Liver (tissue), 8 donors: ENCODE measurements at regions not wholly inside any gene's neighbourhood (a gene's known extent, or its start where the extent isn't known, plus 50 kb on each side); places are given as distances from the start of the nearest gene placed in this dataset.

Experiments
- DNase-seq: peaks from one replicate; pipeline ENCODE4 v3.0.0-alpha.2; 2017; ENCODE audit warnings: low spot score
- H3K27ac ChIP-seq, 2 donors: one replicate each; pipeline ENCODE4 v1.7.0; 2013; ENCODE audit warnings: inconsistent platforms in 2 of 2, low read length in 2 of 2, control low read depth in 1 of 2, low read depth in 1 of 2, mild to moderate bottlenecking in 1 of 2
- H3K27me3 ChIP-seq, 4 donors: one replicate each; pipeline versions ENCODE4 v1.6.1 to v1.7.0; 2013; ENCODE audit warnings: low read length in 3 of 4, inconsistent platforms in 1 of 4, mild to moderate bottlenecking in 1 of 4, moderate library complexity in 1 of 4; ENCODE audit not compliant: control insufficient read depth in 4 of 4, insufficient read depth in 4 of 4
- H3K36me3 ChIP-seq, 4 donors: one replicate each; pipeline versions ENCODE4 v1.6.1 to v1.7.0; 2013; ENCODE audit warnings: low read length in 3 of 4, mild to moderate bottlenecking in 3 of 4, low read depth in 1 of 4, moderate library complexity in 1 of 4; ENCODE audit not compliant: control insufficient read depth in 4 of 4, insufficient read depth in 3 of 4
- H3K4me1 ChIP-seq, 4 donors: one replicate each; pipeline versions ENCODE4 v1.6.1 to v1.7.0; 2013; ENCODE audit warnings: low read length in 3 of 4, mild to moderate bottlenecking in 3 of 4, moderate library complexity in 1 of 4; ENCODE audit not compliant: control insufficient read depth in 4 of 4, insufficient read depth in 4 of 4
- H3K4me3 ChIP-seq, 3 donors: one replicate each; pipeline versions ENCODE4 v1.6.1 to v1.7.0; 2013; ENCODE audit warnings: low read length in 3 of 3, control low read depth in 1 of 3, low read depth in 1 of 3, mild to moderate bottlenecking in 1 of 3
- H3K9ac ChIP-seq, 2 donors: one replicate each; pipeline ENCODE4 v1.7.0; 2013; ENCODE audit warnings: low read length in 2 of 2, mild to moderate bottlenecking in 2 of 2, moderate library complexity in 2 of 2, control low read depth in 1 of 2, low read depth in 1 of 2
- H3K9me3 ChIP-seq, 4 donors: one replicate each; pipeline versions ENCODE4 v1.6.1 to v1.7.0; 2013; ENCODE audit warnings: low read length in 3 of 4; ENCODE audit not compliant: control insufficient read depth in 4 of 4
- EGR1 ChIP-seq, 2 donors: IDR thresholded peaks; 2 replicates each; pipeline ENCODE4 v1.6.1; 2016 to 2018; ENCODE audit warnings: antibody characterized with exemption in 2 of 2, low read depth in 2 of 2
- FOXA1 ChIP-seq: IDR thresholded peaks from 2 replicates; pipeline ENCODE4 v1.6.1; 2016; ENCODE audit warnings: antibody characterized with exemption
- FOXA2 ChIP-seq: IDR thresholded peaks from 2 replicates; pipeline ENCODE4 v1.6.1; 2016; ENCODE audit warnings: antibody characterized with exemption
- HNF4A ChIP-seq, 2 donors: conservative IDR thresholded peaks; 2 replicates each; pipeline ENCODE4 v1.6.1; 2016; ENCODE audit warnings: antibody characterized with exemption in 2 of 2, mild to moderate bottlenecking in 2 of 2
- HNF4G ChIP-seq: IDR thresholded peaks from 2 replicates; pipeline ENCODE4 v1.6.1; 2016; ENCODE audit warnings: antibody characterized with exemption
- JUND ChIP-seq, 2 donors: IDR thresholded peaks; 2 replicates each; pipeline ENCODE4 v1.6.1; 2016; ENCODE audit warnings: antibody characterized with exemption in 2 of 2
- RAD21 ChIP-seq, 2 donors: IDR thresholded peaks; 2 replicates each; pipeline ENCODE4 v1.6.1; 2016; ENCODE audit warnings: antibody characterized with exemption in 2 of 2, mild to moderate bottlenecking in 2 of 2
- RXRA ChIP-seq, 2 donors: IDR thresholded peaks; 2 replicates each; pipeline ENCODE4 v1.6.1; 2017 to 2018; ENCODE audit warnings: antibody characterized with exemption in 2 of 2, mild to moderate bottlenecking in 1 of 2
- TAF1 ChIP-seq: conservative IDR thresholded peaks from 2 replicates; pipeline ENCODE4 v1.6.1; 2016; ENCODE audit warnings: antibody characterized with exemption, mild to moderate bottlenecking
- YY1 ChIP-seq: IDR thresholded peaks from 2 replicates; pipeline ENCODE4 v1.6.1; 2016; ENCODE audit warnings: antibody characterized with exemption, mild to moderate bottlenecking
- WGBS: extraction: QIAGEN DNeasy Blood & Tissue Kit; methylation state at CpG from one replicate; pipeline ENCODE4 v1.1.7; 2013; 5-methylcytosine and 5-hydroxymethylcytosine counted together
- TF ChIP-seq, protein P1 (sequence below): IDR thresholded peaks from 2 replicates; pipeline ENCODE4 v1.6.1; 2016; ENCODE audit warnings: antibody characterized with exemption
- TF ChIP-seq, protein P2 (sequence below): fragments of 150-350 bp; IDR thresholded peaks from 2 replicates; pipeline ENCODE4 v1.5.1; 2017; ENCODE audit warnings: improper control_type of control experiment, low read depth, low read length; ENCODE audit not compliant: missing input control
- TF ChIP-seq, protein P3 (sequence below): IDR thresholded peaks from 2 replicates; pipeline ENCODE4 v1.6.1; 2016; ENCODE audit warnings: antibody characterized with exemption
- TF ChIP-seq, protein P4 (sequence below): IDR thresholded peaks from 2 replicates; pipeline ENCODE4 v1.6.1; 2016; ENCODE audit warnings: antibody characterized with exemption, mild to moderate bottlenecking
- TF ChIP-seq, protein P5 (sequence below): IDR thresholded peaks from 2 replicates; pipeline ENCODE4 v1.6.1; 2016; ENCODE audit warnings: antibody characterized with exemption
- donor health status: healthy.
- donor health status: healthy.
- donor health status: healthy.
- donor health status: healthy.
- donor health status: healthy.

DNA sequence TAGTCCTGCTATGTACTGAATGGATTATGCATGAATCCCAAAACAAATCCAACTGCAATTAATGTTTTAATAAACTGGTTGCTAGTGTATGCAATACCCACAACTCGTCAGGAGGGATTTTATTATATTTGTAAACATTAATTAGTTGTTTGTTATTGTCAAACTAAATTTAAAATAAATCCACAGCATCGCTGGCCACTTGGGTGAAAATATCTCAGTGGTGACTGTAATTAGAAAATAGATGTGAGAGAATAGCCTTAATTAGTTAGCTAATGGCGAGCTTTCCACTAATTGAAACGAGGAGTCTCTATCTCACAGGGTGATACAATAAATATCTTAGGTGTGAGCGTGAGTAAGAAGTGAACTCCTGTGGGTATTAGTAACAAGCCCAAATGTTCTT is 176.8 kb downstream of the LINC00237 start:
- H3K36me3 ChIP-seq: no peaks in the 10 kb centered on the region
- 57% methylated on average over 5 of the region's 5 CpGs for WGBS
- no peak overlapping the region for H3K27ac ChIP-seq
- H3K27me3 ChIP-seq: no peaks in the 10 kb centered on the region
- H3K9ac ChIP-seq: no peak overlapping the region
- no peak overlapping the region for H3K4me3 ChIP-seq
- TF ChIP-seq, protein P1, sequence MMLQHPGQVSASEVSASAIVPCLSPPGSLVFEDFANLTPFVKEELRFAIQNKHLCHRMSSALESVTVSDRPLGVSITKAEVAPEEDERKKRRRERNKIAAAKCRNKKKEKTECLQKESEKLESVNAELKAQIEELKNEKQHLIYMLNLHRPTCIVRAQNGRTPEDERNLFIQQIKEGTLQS: no peak
- TF ChIP-seq, protein P2, sequence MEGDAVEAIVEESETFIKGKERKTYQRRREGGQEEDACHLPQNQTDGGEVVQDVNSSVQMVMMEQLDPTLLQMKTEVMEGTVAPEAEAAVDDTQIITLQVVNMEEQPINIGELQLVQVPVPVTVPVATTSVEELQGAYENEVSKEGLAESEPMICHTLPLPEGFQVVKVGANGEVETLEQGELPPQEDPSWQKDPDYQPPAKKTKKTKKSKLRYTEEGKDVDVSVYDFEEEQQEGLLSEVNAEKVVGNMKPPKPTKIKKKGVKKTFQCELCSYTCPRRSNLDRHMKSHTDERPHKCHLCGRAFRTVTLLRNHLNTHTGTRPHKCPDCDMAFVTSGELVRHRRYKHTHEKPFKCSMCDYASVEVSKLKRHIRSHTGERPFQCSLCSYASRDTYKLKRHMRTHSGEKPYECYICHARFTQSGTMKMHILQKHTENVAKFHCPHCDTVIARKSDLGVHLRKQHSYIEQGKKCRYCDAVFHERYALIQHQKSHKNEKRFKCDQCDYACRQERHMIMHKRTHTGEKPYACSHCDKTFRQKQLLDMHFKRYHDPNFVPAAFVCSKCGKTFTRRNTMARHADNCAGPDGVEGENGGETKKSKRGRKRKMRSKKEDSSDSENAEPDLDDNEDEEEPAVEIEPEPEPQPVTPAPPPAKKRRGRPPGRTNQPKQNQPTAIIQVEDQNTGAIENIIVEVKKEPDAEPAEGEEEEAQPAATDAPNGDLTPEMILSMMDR: no peak
- TF ChIP-seq HNF4G: no peak
- no peak for TF ChIP-seq TAF1
- no peak for TF ChIP-seq RAD21 (IDR thresholded peaks at IDR 0.05)
- TF ChIP-seq EGR1 (IDR thresholded peaks at IDR 0.05; ENCODE audit: low read depth in 2 of 2): no peak
- TF ChIP-seq JUND (IDR thresholded peaks at IDR 0.05): no peak
- TF ChIP-seq, protein P3, sequence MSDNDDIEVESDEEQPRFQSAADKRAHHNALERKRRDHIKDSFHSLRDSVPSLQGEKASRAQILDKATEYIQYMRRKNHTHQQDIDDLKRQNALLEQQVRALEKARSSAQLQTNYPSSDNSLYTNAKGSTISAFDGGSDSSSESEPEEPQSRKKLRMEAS: no peak
- no peak for TF ChIP-seq RXRA (IDR thresholded peaks at IDR 0.05)
- no peaks in the 10 kb centered on the region for H3K4me1 ChIP-seq
- DNase-seq: no peak
- H3K9me3 ChIP-seq: no peaks in the 10 kb centered on the region

DNA sequence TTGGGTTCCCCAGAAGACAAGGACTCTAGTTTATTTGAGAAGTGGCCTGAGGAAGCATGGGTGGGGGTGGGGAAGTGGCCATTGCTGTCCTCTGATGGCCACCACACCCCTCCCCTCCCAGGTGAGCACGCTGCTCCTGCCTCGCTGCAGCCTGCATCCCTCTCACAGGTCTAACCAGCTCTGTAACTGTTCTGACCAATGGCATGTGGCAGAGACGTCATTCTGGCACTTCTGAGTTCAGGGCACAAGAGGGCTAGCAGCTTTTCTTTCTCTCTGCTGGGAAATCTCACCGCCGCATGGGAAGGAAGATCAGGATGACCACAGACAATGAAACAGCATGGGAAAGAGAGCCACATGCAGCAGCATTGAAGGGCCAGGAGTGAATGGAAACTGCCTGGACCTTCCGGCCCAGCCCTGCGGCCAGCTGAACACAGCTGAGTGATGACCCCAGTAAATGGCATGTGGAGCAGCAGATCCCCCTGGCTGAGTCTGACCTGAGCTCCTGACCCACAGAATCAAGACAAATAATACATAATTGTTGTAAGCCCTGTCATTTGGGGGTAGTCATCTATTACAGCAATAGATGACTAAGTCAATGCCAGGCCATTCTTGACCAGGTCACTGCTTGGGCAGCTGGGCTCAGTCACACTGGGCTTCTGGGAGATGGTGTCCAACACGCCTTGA is 179.8 kb downstream of the LINC00237 start:
- no peaks in the 10 kb centered on the region for H3K4me1 ChIP-seq
- peaks cover 0 to 2% (median 0%) of the 10 kb centered on the region in 4 donors for H3K27me3 ChIP-seq
- 60% methylated on average over 8 of the region's 8 CpGs for WGBS
- TF ChIP-seq RAD21 (IDR thresholded peaks at IDR 0.05) (no peak), RXRA (IDR thresholded peaks at IDR 0.05) (no peak), FOXA1 (no peak), EGR1 (IDR thresholded peaks at IDR 0.05; ENCODE audit: low read depth in 2 of 2) (no peak), HNF4A (conservative IDR thresholded peaks at IDR 0.05) (no peak), YY1 (no peak), TAF1 (no peak), JUND (IDR thresholded peaks at IDR 0.05) (no peak), FOXA2 (no peak)
- TF ChIP-seq, protein P4, sequence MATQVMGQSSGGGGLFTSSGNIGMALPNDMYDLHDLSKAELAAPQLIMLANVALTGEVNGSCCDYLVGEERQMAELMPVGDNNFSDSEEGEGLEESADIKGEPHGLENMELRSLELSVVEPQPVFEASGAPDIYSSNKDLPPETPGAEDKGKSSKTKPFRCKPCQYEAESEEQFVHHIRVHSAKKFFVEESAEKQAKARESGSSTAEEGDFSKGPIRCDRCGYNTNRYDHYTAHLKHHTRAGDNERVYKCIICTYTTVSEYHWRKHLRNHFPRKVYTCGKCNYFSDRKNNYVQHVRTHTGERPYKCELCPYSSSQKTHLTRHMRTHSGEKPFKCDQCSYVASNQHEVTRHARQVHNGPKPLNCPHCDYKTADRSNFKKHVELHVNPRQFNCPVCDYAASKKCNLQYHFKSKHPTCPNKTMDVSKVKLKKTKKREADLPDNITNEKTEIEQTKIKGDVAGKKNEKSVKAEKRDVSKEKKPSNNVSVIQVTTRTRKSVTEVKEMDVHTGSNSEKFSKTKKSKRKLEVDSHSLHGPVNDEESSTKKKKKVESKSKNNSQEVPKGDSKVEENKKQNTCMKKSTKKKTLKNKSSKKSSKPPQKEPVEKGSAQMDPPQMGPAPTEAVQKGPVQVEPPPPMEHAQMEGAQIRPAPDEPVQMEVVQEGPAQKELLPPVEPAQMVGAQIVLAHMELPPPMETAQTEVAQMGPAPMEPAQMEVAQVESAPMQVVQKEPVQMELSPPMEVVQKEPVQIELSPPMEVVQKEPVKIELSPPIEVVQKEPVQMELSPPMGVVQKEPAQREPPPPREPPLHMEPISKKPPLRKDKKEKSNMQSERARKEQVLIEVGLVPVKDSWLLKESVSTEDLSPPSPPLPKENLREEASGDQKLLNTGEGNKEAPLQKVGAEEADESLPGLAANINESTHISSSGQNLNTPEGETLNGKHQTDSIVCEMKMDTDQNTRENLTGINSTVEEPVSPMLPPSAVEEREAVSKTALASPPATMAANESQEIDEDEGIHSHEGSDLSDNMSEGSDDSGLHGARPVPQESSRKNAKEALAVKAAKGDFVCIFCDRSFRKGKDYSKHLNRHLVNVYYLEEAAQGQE: no peak
- TF ChIP-seq, protein P1: no peak
- TF ChIP-seq, protein P5, sequence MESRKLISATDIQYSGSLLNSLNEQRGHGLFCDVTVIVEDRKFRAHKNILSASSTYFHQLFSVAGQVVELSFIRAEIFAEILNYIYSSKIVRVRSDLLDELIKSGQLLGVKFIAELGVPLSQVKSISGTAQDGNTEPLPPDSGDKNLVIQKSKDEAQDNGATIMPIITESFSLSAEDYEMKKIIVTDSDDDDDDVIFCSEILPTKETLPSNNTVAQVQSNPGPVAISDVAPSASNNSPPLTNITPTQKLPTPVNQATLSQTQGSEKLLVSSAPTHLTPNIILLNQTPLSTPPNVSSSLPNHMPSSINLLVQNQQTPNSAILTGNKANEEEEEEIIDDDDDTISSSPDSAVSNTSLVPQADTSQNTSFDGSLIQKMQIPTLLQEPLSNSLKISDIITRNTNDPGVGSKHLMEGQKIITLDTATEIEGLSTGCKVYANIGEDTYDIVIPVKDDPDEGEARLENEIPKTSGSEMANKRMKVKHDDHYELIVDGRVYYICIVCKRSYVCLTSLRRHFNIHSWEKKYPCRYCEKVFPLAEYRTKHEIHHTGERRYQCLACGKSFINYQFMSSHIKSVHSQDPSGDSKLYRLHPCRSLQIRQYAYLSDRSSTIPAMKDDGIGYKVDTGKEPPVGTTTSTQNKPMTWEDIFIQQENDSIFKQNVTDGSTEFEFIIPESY: no peak
- TF ChIP-seq, protein P2: no peak
- no peaks in the 10 kb centered on the region for H3K36me3 ChIP-seq
- DNase-seq: no peak
- no peak overlapping the region for H3K9ac ChIP-seq
- no peak overlapping the region for H3K4me3 ChIP-seq
- H3K9me3 ChIP-seq: no peaks in the 10 kb centered on the region
- H3K27ac ChIP-seq: no peak overlapping the region
